ENCODE measurements at regions not wholly inside any gene's neighbourhood (a gene's known extent, or its start where the extent isn't known, plus 50 kb on each side); places are given as distances from the start of the nearest gene placed in this dataset.

DNA sequence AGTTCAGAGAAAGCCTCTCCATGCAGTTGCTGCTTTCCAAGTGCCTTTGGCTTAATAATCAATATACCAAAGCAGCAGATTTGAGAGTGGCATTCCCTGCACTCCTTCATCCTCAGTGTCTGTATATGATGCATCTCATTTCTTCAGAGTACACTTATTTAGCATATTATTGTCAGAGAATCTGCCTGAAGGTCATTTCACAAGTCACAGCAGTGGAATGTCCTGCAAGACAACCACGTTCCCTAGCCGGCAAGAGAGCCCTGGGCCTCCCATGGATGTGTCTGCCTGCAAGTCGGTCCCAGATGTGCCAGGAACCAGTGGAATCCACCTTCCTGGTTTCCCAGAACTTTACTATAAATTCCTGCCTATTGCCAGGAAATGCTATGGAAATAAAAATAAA is 289.4 kb upstream of the IGFBP3 start:
- TF ChIP-seq, protein P1, sequence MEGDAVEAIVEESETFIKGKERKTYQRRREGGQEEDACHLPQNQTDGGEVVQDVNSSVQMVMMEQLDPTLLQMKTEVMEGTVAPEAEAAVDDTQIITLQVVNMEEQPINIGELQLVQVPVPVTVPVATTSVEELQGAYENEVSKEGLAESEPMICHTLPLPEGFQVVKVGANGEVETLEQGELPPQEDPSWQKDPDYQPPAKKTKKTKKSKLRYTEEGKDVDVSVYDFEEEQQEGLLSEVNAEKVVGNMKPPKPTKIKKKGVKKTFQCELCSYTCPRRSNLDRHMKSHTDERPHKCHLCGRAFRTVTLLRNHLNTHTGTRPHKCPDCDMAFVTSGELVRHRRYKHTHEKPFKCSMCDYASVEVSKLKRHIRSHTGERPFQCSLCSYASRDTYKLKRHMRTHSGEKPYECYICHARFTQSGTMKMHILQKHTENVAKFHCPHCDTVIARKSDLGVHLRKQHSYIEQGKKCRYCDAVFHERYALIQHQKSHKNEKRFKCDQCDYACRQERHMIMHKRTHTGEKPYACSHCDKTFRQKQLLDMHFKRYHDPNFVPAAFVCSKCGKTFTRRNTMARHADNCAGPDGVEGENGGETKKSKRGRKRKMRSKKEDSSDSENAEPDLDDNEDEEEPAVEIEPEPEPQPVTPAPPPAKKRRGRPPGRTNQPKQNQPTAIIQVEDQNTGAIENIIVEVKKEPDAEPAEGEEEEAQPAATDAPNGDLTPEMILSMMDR (IDR thresholded peaks at IDR 0.05; ENCODE audit: low read depth, low read length, missing input control) = no peak
- TF ChIP-seq RAD21 (IDR thresholded peaks at IDR 0.05) (no peak), YY1 (IDR thresholded peaks at IDR 0.05) (no peak)
- TF ChIP-seq, protein P2, sequence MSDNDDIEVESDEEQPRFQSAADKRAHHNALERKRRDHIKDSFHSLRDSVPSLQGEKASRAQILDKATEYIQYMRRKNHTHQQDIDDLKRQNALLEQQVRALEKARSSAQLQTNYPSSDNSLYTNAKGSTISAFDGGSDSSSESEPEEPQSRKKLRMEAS (IDR thresholded peaks at IDR 0.05) = no peak
- TF ChIP-seq, protein P3, sequence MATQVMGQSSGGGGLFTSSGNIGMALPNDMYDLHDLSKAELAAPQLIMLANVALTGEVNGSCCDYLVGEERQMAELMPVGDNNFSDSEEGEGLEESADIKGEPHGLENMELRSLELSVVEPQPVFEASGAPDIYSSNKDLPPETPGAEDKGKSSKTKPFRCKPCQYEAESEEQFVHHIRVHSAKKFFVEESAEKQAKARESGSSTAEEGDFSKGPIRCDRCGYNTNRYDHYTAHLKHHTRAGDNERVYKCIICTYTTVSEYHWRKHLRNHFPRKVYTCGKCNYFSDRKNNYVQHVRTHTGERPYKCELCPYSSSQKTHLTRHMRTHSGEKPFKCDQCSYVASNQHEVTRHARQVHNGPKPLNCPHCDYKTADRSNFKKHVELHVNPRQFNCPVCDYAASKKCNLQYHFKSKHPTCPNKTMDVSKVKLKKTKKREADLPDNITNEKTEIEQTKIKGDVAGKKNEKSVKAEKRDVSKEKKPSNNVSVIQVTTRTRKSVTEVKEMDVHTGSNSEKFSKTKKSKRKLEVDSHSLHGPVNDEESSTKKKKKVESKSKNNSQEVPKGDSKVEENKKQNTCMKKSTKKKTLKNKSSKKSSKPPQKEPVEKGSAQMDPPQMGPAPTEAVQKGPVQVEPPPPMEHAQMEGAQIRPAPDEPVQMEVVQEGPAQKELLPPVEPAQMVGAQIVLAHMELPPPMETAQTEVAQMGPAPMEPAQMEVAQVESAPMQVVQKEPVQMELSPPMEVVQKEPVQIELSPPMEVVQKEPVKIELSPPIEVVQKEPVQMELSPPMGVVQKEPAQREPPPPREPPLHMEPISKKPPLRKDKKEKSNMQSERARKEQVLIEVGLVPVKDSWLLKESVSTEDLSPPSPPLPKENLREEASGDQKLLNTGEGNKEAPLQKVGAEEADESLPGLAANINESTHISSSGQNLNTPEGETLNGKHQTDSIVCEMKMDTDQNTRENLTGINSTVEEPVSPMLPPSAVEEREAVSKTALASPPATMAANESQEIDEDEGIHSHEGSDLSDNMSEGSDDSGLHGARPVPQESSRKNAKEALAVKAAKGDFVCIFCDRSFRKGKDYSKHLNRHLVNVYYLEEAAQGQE (IDR thresholded peaks at IDR 0.05) = no peak

Data from liver (tissue), 3 donors.